ENCODE measurements at regions not wholly inside any gene's neighbourhood (a gene's known extent, or its start where the extent isn't known, plus 50 kb on each side); places are given as distances from the start of the nearest gene placed in this dataset.

DNA sequence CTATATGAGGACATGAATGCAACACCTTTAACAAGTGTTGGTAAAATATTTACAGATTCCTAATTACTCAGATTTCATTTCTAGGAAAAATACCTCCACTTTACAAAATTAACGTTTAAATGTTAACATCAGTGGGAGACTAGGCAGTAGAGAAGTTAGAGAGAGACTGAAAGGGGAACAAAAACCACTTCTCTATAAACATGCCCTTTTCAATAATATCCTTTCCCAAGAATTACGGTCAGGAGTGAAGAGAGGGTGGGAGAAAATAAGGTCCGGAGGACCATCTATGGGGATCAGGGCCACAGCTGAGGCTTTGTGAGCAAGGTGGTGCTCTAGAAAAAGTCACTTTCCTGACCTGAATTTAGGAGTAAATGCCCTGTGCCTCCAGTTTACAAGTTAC, 65.3 kb upstream of the WIPF1 start:
- TF ChIP-seq, protein P1, sequence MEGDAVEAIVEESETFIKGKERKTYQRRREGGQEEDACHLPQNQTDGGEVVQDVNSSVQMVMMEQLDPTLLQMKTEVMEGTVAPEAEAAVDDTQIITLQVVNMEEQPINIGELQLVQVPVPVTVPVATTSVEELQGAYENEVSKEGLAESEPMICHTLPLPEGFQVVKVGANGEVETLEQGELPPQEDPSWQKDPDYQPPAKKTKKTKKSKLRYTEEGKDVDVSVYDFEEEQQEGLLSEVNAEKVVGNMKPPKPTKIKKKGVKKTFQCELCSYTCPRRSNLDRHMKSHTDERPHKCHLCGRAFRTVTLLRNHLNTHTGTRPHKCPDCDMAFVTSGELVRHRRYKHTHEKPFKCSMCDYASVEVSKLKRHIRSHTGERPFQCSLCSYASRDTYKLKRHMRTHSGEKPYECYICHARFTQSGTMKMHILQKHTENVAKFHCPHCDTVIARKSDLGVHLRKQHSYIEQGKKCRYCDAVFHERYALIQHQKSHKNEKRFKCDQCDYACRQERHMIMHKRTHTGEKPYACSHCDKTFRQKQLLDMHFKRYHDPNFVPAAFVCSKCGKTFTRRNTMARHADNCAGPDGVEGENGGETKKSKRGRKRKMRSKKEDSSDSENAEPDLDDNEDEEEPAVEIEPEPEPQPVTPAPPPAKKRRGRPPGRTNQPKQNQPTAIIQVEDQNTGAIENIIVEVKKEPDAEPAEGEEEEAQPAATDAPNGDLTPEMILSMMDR (IDR thresholded peaks at IDR 0.05), result no peak
- no peak for TF ChIP-seq ZFX (IDR thresholded peaks at IDR 0.05; ENCODE audit: borderline replicate concordance)
